H1 (cell line): ENCODE measurements at regions not wholly inside any gene's neighbourhood (a gene's known extent, or its start where the extent isn't known, plus 50 kb on each side); places are given as distances from the start of the nearest gene placed in this dataset.

Experiments
- CTCF ChIA-PET: fragments of 300-600 bp; sonication (Branson Sonifier 250); formaldehyde crosslinking; loops from one replicate; lab custom pipeline; 2021; ENCODE audit not compliant: partially characterized antibody; lab: Charles Lee
- POLR2A ChIA-PET: fragments of 300-600 bp; sonication (Branson Sonifier 250); formaldehyde crosslinking; loops from one replicate; lab custom pipeline; 2021; ENCODE audit warnings: inconsistent platforms; ENCODE audit not compliant: partially characterized antibody; lab: Charles Lee
- DNase-seq, 2 experiments: peaks; one replicate each; pipeline versions ENCODE4 v3.0.0 to v3.0.0-alpha.2; 2010 to 2022; ENCODE audit warnings: low spot score in 2 of 2, low read depth in 1 of 2, mixed read lengths in 1 of 2
- FAIRE-seq: peaks from 2 replicates; lab custom pipeline; 2011; peaks lifted over from hg19 to GRCh38; lab: Jason Lieb, UNC
- H2AFZ ChIP-seq: 2 replicates; pipeline ENCODE4 v1.8.1; 2012; ENCODE audit warnings: low read length, inconsistent platforms
- H2AK5ac ChIP-seq: 2 replicates; pipeline ENCODE4 v1.6.1; 2013; ENCODE audit warnings: low read depth, low read length
- H2BK120ac ChIP-seq: replicated peaks from 2 replicates; pipeline ENCODE3; 2013; ENCODE audit warnings: low read depth, low read length, inconsistent platforms
- H2BK12ac ChIP-seq: 2 replicates; pipeline ENCODE4 v1.6.1; 2013; ENCODE audit warnings: low read depth, low read length
- H2BK15ac ChIP-seq: 2 replicates; pipeline ENCODE4 v1.6.1; 2013; ENCODE audit warnings: low read length
- H2BK20ac ChIP-seq: 2 replicates; pipeline ENCODE4 v1.6.1; 2013; ENCODE audit warnings: low read length
- H2BK5ac ChIP-seq: 2 replicates; pipeline ENCODE4 v1.6.1; 2013; ENCODE audit warnings: low read depth, low read length
- H3K14ac ChIP-seq: 2 replicates; pipeline ENCODE4 v1.6.1; 2013; ENCODE audit warnings: inconsistent platforms; ENCODE audit not compliant: insufficient read length
- H3K18ac ChIP-seq: 2 replicates; pipeline ENCODE4 v1.6.1; 2013; ENCODE audit warnings: low read length; ENCODE audit errors: extremely low read depth
- H3K23ac ChIP-seq: 2 replicates; pipeline ENCODE4 v1.6.1; 2013; ENCODE audit warnings: inconsistent platforms; ENCODE audit not compliant: insufficient read length
- H3K23me2 ChIP-seq: 2 replicates; pipeline ENCODE4 v1.6.1; 2013; ENCODE audit warnings: low read depth, low read length
- H3K27ac ChIP-seq: 2 replicates; pipeline ENCODE4 v1.6.1; 2011; ENCODE audit warnings: low read depth, low read length, inconsistent platforms
- H3K27me3 ChIP-seq, 4 experiments: replicated peaks in 1 of 4; 1 replicate in 1 of 4; 2 replicates in 3 of 4; pipeline versions ENCODE4 v1.6.1 to v1.8.1; 2011 to 2013; ENCODE audit warnings: low read length in 3 of 4, mild to moderate bottlenecking in 3 of 4, inconsistent platforms in 2 of 4, mixed read lengths in 2 of 4, moderate library complexity in 1 of 4; ENCODE audit not compliant: control insufficient read depth in 3 of 4, insufficient read depth in 3 of 4; ENCODE audit errors: extremely low read depth in 1 of 4
- H3K36me3 ChIP-seq, 4 experiments: 2 replicates each; pipeline versions ENCODE4 v1.6.1 to v1.8.1; 2011 to 2013; ENCODE audit warnings: mild to moderate bottlenecking in 4 of 4, low read length in 3 of 4, moderate library complexity in 2 of 4, control low read depth in 1 of 4, inconsistent platforms in 1 of 4; ENCODE audit not compliant: insufficient read depth in 4 of 4, control insufficient read depth in 2 of 4
- H3K4ac ChIP-seq: replicated peaks from 2 replicates; pipeline ENCODE3; 2013; ENCODE audit warnings: low read length, low read depth, mixed read lengths, inconsistent platforms; ENCODE audit not compliant: insufficient read length
- H3K4me1 ChIP-seq, 4 experiments: replicated peaks in 1 of 4; 1 replicate in 1 of 4; 2 replicates in 3 of 4; pipeline versions ENCODE4 v1.6.1 to v1.8.1; 2011 to 2013; ENCODE audit warnings: low read length in 3 of 4, inconsistent platforms in 2 of 4, mixed read lengths in 1 of 4; ENCODE audit not compliant: insufficient read depth in 4 of 4, control insufficient read depth in 3 of 4
- H3K4me2 ChIP-seq, 2 experiments: 2 replicates each; pipeline versions ENCODE4 v1.6.1 to v1.8.1; 2011 to 2013; ENCODE audit warnings: low read depth in 2 of 2, low read length in 2 of 2, control low read depth in 1 of 2, inconsistent platforms in 1 of 2, mild to moderate bottlenecking in 1 of 2; ENCODE audit not compliant: insufficient read depth in 1 of 2
- H3K4me3 ChIP-seq, 4 experiments: fragments of 200-600, 300-600 bp in 1 of 4; sonication (generic), shearing (Covaris generic), sonication (Bioruptor Twin) in 1 of 4; 2 replicates each; pipeline versions ENCODE4 v1.5.1 to v1.8.1; 2011 to 2016; ENCODE audit warnings: low read length in 4 of 4, low read depth in 3 of 4, control low read depth in 2 of 4, inconsistent platforms in 2 of 4, mild to moderate bottlenecking in 2 of 4, mixed read lengths in 1 of 4, moderate library complexity in 1 of 4; ENCODE audit not compliant: insufficient read depth in 2 of 4; ENCODE audit errors: extremely low read depth in 1 of 4
- H3K56ac ChIP-seq: replicated peaks from 2 replicates; pipeline ENCODE3; 2013; ENCODE audit warnings: low read depth, mild to moderate bottlenecking, mixed read lengths, low read length, inconsistent platforms; ENCODE audit not compliant: insufficient read length
- H3K79me1 ChIP-seq: 2 replicates; pipeline ENCODE4 v1.6.1; 2013; ENCODE audit warnings: low read depth, low read length, control low read depth
- H3K79me2 ChIP-seq, 2 experiments: 2 replicates each; pipeline versions ENCODE4 v1.6.1 to v1.8.1; 2012 to 2013; ENCODE audit warnings: low read length in 2 of 2, mild to moderate bottlenecking in 2 of 2, inconsistent platforms in 1 of 2; ENCODE audit not compliant: insufficient read depth in 2 of 2, control insufficient read depth in 1 of 2
- H3K9ac ChIP-seq, 4 experiments: replicated peaks in 1 of 4; 1 replicate in 1 of 4; 2 replicates in 3 of 4; pipeline versions ENCODE4 v1.6.1 to v1.8.1; 2011 to 2013; ENCODE audit warnings: low read depth in 3 of 4, low read length in 3 of 4, control low read depth in 2 of 4, mild to moderate bottlenecking in 2 of 4, moderate library complexity in 2 of 4, inconsistent platforms in 1 of 4; ENCODE audit errors: extremely low read depth in 1 of 4
- H3K9me3 ChIP-seq, 2 experiments: 2 replicates each; pipeline versions ENCODE4 v1.6.1 to v1.8.1; 2012 to 2013; ENCODE audit warnings: mild to moderate bottlenecking in 2 of 2, moderate library complexity in 2 of 2, control low read depth in 1 of 2, inconsistent platforms in 1 of 2, low read depth in 1 of 2, low read length in 1 of 2, mixed read lengths in 1 of 2; ENCODE audit not compliant: insufficient read depth in 2 of 2
- H4K20me1 ChIP-seq, 2 experiments: replicated peaks in 1 of 2; 2 replicates each; pipeline versions ENCODE3 to v1.8.1; 2011 to 2013; ENCODE audit warnings: inconsistent platforms in 2 of 2, low read length in 2 of 2, mild to moderate bottlenecking in 1 of 2; ENCODE audit not compliant: insufficient read depth in 2 of 2, control insufficient read depth in 1 of 2
- H4K5ac ChIP-seq: 2 replicates; pipeline ENCODE4 v1.6.1; 2013; ENCODE audit warnings: low read length, low read depth, mixed read lengths, inconsistent platforms; ENCODE audit not compliant: insufficient read length
- H4K8ac ChIP-seq: 2 replicates; pipeline ENCODE4 v1.8.0; 2013; ENCODE audit warnings: mild to moderate bottlenecking, moderate library complexity, low read length, inconsistent platforms; ENCODE audit not compliant: insufficient read depth; ENCODE audit errors: extremely low read depth
- H4K91ac ChIP-seq: replicated peaks from 2 replicates; pipeline ENCODE3; 2013; ENCODE audit warnings: low read length, mixed read lengths, inconsistent platforms; ENCODE audit not compliant: insufficient read length
- ASH2L ChIP-seq: fragments of 200-600, 300-600 bp; sonication (generic); IDR thresholded peaks from one replicate; pipeline ENCODE4 v1.7.1; 2017; ENCODE audit warnings: low read length
- HDAC2 ChIP-seq, 2 experiments: fragments of 300-600 bp in 1 of 2; sonication (generic) in 1 of 2; IDR thresholded peaks; 2 replicates each; pipeline ENCODE4 v1.6.1; 2011 to 2012; ENCODE audit warnings: low read depth in 2 of 2, low read length in 2 of 2, mild to moderate bottlenecking in 2 of 2, moderate library complexity in 2 of 2, borderline replicate concordance in 1 of 2, inconsistent platforms in 1 of 2
- KDM4A ChIP-seq: IDR thresholded peaks from one replicate; pipeline ENCODE4 v1.7.1; 2012; ENCODE audit warnings: low read depth, mild to moderate bottlenecking, moderate library complexity, low read length, inconsistent platforms; ENCODE audit not compliant: severe bottlenecking
- RFX5 ChIP-seq: IDR thresholded peaks from 2 replicates; pipeline ENCODE4 v1.6.1; 2011; ENCODE audit warnings: low read depth, low read length, improper control_type of control experiment, borderline replicate concordance
- SP4 ChIP-seq: IDR thresholded peaks from 2 replicates; pipeline ENCODE4 v1.6.1; 2012; ENCODE audit warnings: low read length, inconsistent platforms
- TCF12 ChIP-seq: IDR thresholded peaks from 2 replicates; pipeline ENCODE4 v1.6.1; 2011; ENCODE audit warnings: low read depth, mild to moderate bottlenecking, low read length

DNA sequence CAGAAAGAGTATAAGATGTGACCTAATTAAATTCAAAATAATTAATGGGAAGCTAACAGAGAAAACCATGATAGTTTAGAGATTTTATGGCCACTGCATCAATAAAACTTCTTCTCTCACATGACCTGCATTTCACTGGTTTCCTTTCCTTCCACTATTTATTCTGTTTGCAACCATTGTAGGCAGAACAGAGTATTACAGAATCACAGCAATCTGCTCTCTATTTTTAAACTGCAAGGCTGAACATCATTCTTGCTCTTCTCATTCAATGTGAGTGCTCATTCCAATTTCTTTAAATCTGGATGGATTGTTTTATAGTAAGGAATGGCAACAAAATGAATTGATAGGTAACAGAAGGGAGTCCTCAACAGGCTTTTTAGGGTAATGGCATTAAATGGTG is 715.5 kb upstream of the RAB6C start:
- Histone ChIP-seq H3K27me3 (no peaks in the 10 kb centered on the region), H3K9ac (no peak overlapping the region), H4K20me1 (no peaks in the 10 kb centered on the region), H3K4me3 (no peak overlapping the region), H2BK20ac (no peak overlapping the region), H3K79me1 (no peaks in the 10 kb centered on the region), H3K27ac (no peak overlapping the region), H2BK5ac (no peak overlapping the region), H3K23ac (no peak overlapping the region), H4K91ac (no peak overlapping the region), H3K4me2 (no peak overlapping the region), H3K4me1 (no peaks in the 10 kb centered on the region), H3K79me2 (no peaks in the 10 kb centered on the region), H3K36me3 (no peaks in the 10 kb centered on the region), H3K4ac (no peak overlapping the region), H2BK15ac (no peak overlapping the region), H2BK120ac (no peak overlapping the region), H3K18ac (no peak overlapping the region), H2BK12ac (no peak overlapping the region), H3K23me2 (no peaks in the 10 kb centered on the region), H2AFZ (no peak overlapping the region), H3K9me3 (peaks cover 3 to 7% of the 10 kb centered on the region in 2 experiments; a peak in 3 of 4 replicates), H3K14ac (no peak overlapping the region), H2AK5ac (no peak overlapping the region), H4K5ac (no peak overlapping the region), H4K8ac (no peak overlapping the region), H3K56ac (no peak overlapping the region)
- FAIRE-seq = no peak
- no peak for TF ChIP-seq KDM4A
- TF ChIP-seq ASH2L = no peak
- no peak for TF ChIP-seq TCF12
- no peak for TF ChIP-seq SP4
- TF ChIP-seq HDAC2 (IDR thresholded peaks at IDR 0.05; ENCODE audit: borderline replicate concordance in 1 of 2, low read depth in 2 of 2, low read length in 2 of 2) = no peak
- no peak for TF ChIP-seq RFX5
- no peak for DNase-seq
- CTCF ChIA-PET = interaction anchor here (0.6 to 3.8 kb wide), 6 partner anchors 10 to 389 kb away, joined by 3 to 19 read pairs (median 3); no protein-coding TSS in a partner anchor
- POLR2A ChIA-PET = no interaction called here
